ENCODE measurements at regions not wholly inside any gene's neighbourhood (a gene's known extent, or its start where the extent isn't known, plus 50 kb on each side); places are given as distances from the start of the nearest gene placed in this dataset.

DNA sequence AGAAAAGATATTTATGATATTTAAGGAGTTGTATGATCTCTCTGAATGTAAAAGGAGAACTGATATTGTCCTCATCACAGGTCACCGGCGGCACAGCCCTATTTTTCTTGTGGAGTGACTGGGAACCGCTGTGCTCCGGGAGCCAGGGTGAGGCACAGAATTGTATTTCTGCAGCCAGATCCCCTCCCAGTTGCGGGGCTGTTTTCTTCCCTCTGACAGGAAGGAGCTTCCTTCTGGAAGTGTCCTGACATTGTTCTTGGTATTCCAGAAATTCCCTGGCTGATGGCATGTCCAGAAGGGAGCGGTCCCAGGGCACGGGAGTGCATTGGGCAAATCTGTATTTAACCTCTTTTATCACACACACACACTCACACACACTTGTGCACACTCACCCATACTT, 268.6 kb upstream of the FOXF1 start:
- Mint-ChIP-seq H3K27me3 (peaks cover 36% of the 10 kb centered on the region), H3K36me3 (no peaks in the 10 kb centered on the region), H3K27ac (no peak overlapping the region), H3K4me1 (no peaks in the 10 kb centered on the region), H3K4me3 (no peak overlapping the region), H3K9me3 (no peaks in the 10 kb centered on the region)
- DNase-seq = no peak

DNA sequence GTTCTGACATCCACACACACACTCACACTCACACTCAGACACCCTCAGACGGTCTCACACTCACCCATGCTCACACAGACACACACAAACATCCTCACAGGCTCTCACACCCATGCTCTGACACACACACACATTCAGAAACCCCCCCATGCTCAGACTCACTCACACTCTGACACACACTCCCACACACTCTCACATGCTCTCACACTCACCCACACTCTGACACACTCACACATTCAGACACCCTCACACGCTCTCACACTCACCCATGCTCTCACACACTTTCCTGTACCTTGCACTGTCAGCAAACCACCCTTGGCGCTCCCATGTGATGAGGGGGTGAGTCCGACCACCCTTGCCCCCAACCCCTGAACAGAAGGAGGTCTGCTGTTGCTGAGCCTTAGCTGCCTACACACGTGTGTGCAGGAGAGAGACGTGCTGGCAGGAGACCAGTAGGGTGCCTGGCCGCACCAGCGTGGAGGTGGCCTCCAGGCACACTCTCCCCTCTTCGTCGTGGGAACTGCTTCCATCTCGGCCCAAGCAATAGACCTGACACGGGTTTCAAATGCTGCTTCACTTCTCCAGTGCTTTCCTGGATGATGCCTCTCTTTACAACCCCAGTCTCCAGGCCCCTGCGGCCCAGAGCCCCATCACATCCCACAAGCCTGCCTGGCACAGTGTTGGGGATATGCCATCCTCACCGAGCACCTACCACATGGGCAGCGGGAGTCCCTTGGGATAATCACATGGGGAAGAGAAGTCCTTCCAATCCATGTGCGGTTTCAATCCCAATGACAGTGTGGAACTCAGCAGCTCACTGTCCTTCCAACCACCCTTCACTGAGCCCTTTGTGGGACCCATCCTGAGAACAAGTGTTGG, 267.8 kb upstream of the FOXF1 start:
- Mint-ChIP-seq H3K27me3 (peaks cover 36% of the 10 kb centered on the region), H3K9me3 (no peaks in the 10 kb centered on the region), H3K4me1 (no peaks in the 10 kb centered on the region), H3K36me3 (no peaks in the 10 kb centered on the region), H3K27ac (no peak overlapping the region), H3K4me3 (no peak overlapping the region)
- no peak for DNase-seq

DNA sequence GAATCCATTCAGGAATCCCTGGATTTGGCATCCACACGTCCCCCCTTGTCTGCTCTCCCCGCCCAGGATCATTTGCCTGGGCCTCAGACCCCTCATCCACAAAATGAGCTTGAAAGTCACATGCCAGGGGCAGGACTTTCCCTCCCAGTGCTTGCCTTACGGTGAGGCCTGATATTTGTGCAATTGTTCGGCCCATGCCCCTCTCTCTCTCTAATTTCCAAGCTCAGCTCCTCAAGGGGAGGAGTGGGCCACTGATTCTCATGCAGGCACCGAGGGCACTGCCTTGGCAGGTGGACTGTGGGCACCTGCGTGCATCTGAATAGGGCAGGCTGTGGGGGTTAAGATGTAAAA, 267.2 kb upstream of the FOXF1 start:
- H3K9me3 Mint-ChIP-seq = no peaks in the 10 kb centered on the region

DNA sequence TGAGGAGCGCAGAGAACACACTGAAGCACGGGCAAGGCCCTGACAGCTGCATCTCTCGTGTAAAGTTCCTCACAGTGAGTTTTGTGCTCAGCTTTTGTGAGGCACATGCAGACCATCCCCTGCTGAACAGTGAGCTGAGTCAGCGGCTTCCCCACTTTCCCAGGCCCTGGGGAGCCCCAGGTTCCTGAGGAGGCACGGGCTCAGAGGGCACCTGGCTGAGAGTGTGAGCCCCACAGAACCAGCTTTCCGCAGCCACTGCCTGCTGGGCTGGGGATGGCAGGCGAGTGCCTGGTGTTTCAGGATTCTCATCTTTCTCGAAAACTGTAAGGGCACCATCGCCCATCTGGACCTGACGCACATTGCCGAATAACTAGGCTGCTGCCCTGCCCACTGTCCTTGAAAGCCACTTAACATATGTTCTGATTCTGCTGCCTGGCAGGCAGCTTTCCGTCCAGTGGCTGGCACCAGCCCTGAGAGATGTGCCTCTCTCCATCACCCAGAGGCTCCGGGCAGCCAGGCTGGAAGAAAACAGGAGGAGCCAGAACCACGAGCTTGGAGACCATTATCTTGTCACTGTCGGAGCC, 266.7 kb upstream of the FOXF1 start:
- DNase-seq = no peak
- H3K36me3 Mint-ChIP-seq = no peaks in the 10 kb centered on the region
- H3K4me1 Mint-ChIP-seq = no peaks in the 10 kb centered on the region
- peaks cover 36% of the 10 kb centered on the region for H3K27me3 Mint-ChIP-seq
- H3K4me3 Mint-ChIP-seq = no peak overlapping the region
- no peak overlapping the region for H3K27ac Mint-ChIP-seq
- H3K9me3 Mint-ChIP-seq = no peaks in the 10 kb centered on the region

More for the DNA sequence above, 267.2 kb upstream of the FOXF1 start:
- no peaks in the 10 kb centered on the region for H3K36me3 Mint-ChIP-seq
- H3K27ac Mint-ChIP-seq = no peak overlapping the region
- peaks cover 36% of the 10 kb centered on the region for H3K27me3 Mint-ChIP-seq
- no peak overlapping the region for H3K4me3 Mint-ChIP-seq
- no peak for DNase-seq
- no peaks in the 10 kb centered on the region for H3K4me1 Mint-ChIP-seq

DNA sequence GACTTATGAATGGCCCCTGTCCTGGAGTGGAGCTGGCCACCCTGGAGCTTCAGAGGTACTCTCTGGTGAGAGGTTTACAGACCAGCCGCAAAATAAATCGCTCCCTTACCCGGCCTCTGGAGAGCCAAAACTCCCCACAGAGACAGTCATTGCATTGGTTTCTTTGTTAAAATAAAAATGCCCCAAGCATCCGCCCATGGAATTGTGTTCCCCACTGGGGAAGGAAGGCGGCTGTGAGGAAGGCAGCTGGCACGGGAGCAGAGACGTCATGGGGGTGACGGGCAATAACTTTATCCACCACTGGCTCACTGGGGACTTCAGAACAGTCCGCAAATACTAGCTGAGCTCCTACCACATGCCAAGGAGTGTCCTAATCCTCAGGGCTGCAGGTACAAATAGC, 266.2 kb upstream of the FOXF1 start:
- Mint-ChIP-seq H3K4me3 (no peak overlapping the region), H3K4me1 (no peaks in the 10 kb centered on the region), H3K36me3 (no peaks in the 10 kb centered on the region), H3K27ac (no peak overlapping the region), H3K9me3 (no peaks in the 10 kb centered on the region), H3K27me3 (peaks cover 36% of the 10 kb centered on the region)
- DNase-seq = no peak

DNA sequence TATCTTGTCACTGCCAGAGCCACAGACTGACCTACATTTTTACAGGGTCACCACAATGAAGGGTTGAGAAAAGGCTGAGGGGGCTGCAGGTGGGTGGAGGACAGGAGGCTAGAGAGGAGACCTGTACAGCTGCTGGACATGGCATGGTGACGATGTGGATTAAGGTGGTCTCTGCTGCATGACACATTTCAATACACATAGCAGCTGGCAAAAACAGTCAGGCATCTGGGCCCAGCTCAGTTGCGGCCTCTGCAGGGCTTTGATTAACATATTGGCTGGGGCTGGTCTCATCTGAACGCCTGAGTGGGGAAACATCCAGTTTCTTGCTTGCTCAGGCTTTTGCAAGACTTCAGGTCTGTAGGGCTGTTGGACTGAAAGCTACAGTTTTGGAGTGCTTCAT, 265.4 kb upstream of the FOXF1 start:
- no peaks in the 10 kb centered on the region for H3K36me3 Mint-ChIP-seq
- peaks cover 36% of the 10 kb centered on the region for H3K27me3 Mint-ChIP-seq
- H3K4me1 Mint-ChIP-seq = no peaks in the 10 kb centered on the region
- H3K27ac Mint-ChIP-seq = no peak overlapping the region
- no peak for DNase-seq
- H3K4me3 Mint-ChIP-seq = no peak overlapping the region
- H3K9me3 Mint-ChIP-seq = no peaks in the 10 kb centered on the region

DNA sequence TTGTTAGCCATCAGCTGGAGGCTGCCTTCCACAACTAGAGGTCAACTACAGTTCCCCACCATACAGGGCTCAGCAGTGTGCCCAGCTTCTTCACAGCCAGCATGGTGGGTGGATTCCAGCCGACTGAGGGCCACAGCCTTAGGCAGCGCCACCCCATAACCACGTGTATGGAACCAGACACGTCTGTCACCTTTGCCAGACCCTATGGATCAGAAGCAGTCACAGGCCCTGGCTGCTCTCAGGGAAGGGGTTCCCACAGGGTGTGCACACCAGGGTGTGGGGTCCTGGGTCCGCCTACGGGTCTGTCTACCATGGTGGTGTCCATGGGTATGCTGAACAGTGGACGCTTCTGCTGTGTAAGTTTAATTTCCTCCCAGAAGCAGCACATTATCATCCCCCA, 265.0 kb upstream of the FOXF1 start:
- H3K4me1 Mint-ChIP-seq = no peaks in the 10 kb centered on the region
- no peak for DNase-seq
- H3K27me3 Mint-ChIP-seq = peaks cover 32% of the 10 kb centered on the region
- H3K27ac Mint-ChIP-seq = no peak overlapping the region
- H3K9me3 Mint-ChIP-seq = no peaks in the 10 kb centered on the region
- no peaks in the 10 kb centered on the region for H3K36me3 Mint-ChIP-seq
- H3K4me3 Mint-ChIP-seq = no peak overlapping the region

DNA sequence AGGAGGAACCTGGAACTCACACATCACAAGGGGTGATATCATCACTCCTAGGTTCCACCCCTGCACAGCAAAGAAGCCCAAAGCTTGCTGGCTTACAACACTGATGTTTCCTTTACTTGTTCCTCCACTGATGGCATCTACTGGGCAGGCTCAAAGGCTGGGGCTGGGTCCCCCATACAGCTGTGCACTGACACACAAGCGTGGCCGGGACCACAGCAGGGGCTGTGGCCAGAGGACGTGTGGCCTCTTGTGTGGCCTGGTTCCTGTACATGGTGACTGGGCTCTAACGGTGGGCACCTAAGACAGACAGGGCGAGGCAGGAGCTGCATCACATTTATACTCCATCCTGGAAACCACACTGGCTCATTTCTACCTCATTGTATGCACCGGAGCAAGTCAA, 264.4 kb upstream of the FOXF1 start:
- H3K4me3 Mint-ChIP-seq = no peak overlapping the region
- H3K27me3 Mint-ChIP-seq = peaks cover 26% of the 10 kb centered on the region
- no peaks in the 10 kb centered on the region for H3K4me1 Mint-ChIP-seq
- H3K36me3 Mint-ChIP-seq = no peaks in the 10 kb centered on the region
- H3K27ac Mint-ChIP-seq = no peak overlapping the region
- no peaks in the 10 kb centered on the region for H3K9me3 Mint-ChIP-seq
- DNase-seq = no peak

DNA sequence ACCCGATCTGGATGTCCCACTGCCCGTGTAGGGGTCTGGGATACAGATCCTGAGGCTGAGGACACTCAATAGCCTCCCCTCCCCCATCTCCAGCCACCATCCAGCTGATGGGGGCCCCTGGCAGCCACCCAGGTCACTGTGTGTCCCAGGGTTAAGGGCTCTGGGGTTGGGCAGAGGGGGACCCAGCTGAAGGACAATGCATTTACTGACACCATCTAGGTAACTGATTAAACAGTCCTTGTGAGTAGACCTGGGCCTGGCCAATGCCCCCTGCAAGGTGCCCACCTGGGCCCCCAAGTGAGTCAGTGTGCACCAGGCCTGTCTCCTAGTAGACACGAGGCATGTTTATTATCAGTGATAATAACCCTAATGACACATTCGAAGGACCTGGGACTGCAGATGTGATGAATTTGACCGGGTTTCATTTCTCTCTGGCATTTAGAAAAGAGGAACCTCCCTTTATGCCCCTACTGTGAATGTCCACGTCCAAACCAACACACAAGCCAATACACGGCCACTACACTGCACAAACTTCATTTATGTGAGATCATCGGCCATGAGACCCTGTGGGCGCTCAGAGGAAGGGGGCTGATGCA, 261.9 kb upstream of the FOXF1 start:
- no peaks in the 10 kb centered on the region for H3K36me3 Mint-ChIP-seq
- H3K27me3 Mint-ChIP-seq = peaks cover 15% of the 10 kb centered on the region
- no peak overlapping the region for H3K27ac Mint-ChIP-seq
- no peaks in the 10 kb centered on the region for H3K9me3 Mint-ChIP-seq
- no peak overlapping the region for H3K4me3 Mint-ChIP-seq
- no peak for DNase-seq
- no peaks in the 10 kb centered on the region for H3K4me1 Mint-ChIP-seq

DNA sequence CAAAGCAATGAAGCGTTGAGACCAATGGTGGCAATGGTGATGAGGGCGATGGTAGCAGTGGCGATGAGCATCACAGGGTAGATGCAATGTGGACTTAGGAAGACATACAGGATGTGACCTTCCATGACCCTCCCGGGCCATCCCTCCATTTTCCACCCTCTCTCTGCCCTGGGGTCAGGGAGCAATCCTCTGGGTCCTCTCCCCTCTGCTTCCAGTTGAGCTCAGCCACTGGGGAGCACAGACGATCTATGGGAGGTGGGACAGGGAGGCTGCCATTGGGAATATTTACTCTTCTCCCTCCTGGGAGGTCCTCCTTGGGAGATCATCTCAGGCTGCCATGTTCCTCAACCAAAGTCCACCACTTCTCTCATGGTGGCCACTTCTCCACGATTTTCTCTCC, 260.7 kb upstream of the FOXF1 start:
- no peaks in the 10 kb centered on the region for H3K36me3 Mint-ChIP-seq
- DNase-seq = no peak
- peaks cover 8% of the 10 kb centered on the region for H3K27me3 Mint-ChIP-seq
- no peak overlapping the region for H3K4me3 Mint-ChIP-seq
- no peaks in the 10 kb centered on the region for H3K9me3 Mint-ChIP-seq
- no peak overlapping the region for H3K27ac Mint-ChIP-seq
- no peaks in the 10 kb centered on the region for H3K4me1 Mint-ChIP-seq

DNA sequence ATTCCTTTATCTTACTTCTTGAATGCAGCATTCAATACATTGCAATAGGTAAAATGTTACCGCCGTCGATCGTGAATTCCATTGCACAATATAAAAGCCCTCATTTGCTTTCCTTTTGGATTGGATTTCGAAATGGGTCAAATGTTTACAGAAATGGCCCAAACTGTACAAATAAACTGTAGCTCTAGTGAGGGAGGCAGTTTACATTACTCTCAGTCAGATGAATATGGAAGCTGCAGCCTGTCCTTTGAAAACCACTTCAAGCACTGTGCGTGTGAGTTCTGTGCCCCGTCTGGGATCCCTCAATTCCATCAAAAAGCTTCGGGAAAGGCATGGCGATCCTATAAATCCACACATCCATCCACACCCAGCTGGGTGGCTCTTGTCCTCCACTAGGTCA, 258.6 kb upstream of the FOXF1 start:
- no peak overlapping the region for H3K4me3 Mint-ChIP-seq
- no peak overlapping the region for H3K27ac Mint-ChIP-seq
- H3K4me1 Mint-ChIP-seq = no peaks in the 10 kb centered on the region
- peaks cover 8% of the 10 kb centered on the region for H3K27me3 Mint-ChIP-seq
- peaks cover 10% of the 10 kb centered on the region for H3K9me3 Mint-ChIP-seq
- H3K36me3 Mint-ChIP-seq = no peaks in the 10 kb centered on the region
- DNase-seq = no peak

DNA sequence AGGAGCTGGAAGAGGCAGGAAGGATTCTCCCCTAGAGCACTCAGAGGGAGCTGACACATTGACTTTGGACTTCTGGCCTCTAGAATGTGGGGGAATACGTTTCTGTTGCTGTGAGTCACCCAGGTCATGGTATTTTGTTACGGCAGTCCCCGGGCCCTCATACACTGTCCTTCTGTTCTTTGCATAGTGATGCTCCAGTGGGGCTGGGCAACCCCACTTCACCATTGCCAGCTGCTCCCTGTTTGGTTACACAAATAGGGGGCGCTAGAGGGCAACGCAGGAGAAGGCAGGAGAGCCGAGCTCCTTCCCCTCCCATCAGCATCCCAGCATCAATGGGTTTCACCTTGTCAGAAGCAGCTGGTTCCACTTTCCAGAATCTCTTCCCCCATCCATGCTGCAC, 257.7 kb upstream of the FOXF1 start:
- Mint-ChIP-seq H3K4me3 (no peak overlapping the region), H3K9me3 (peaks cover 10% of the 10 kb centered on the region), H3K36me3 (no peaks in the 10 kb centered on the region), H3K4me1 (no peaks in the 10 kb centered on the region), H3K27ac (no peak overlapping the region), H3K27me3 (peaks cover 8% of the 10 kb centered on the region)
- no peak for DNase-seq

DNA sequence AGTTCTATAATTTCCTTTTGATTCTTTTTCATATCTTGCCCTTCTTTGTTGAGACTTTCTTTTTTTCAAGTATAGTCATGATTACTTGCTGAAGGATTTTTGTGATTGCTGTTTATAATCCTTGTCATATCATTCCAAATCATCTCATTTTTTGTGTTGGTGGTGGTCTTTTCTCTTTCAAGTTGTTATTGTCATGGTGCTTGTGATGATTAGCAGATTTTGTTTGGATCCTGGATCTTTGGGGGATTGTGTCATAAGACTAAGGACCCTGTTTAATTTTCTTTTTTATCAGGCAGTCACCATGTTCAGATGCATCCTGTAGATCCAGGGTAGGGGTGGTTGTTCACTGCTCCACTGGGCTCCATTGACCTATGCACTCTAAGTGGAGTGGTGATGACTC, 254.4 kb upstream of the FOXF1 start:
- Mint-ChIP-seq H3K4me1 (no peaks in the 10 kb centered on the region), H3K9me3 (peaks cover 10% of the 10 kb centered on the region), H3K27me3 (peaks cover 17% of the 10 kb centered on the region), H3K4me3 (no peak overlapping the region), H3K36me3 (no peaks in the 10 kb centered on the region), H3K27ac (no peak overlapping the region)
- DNase-seq = no peak

DNA sequence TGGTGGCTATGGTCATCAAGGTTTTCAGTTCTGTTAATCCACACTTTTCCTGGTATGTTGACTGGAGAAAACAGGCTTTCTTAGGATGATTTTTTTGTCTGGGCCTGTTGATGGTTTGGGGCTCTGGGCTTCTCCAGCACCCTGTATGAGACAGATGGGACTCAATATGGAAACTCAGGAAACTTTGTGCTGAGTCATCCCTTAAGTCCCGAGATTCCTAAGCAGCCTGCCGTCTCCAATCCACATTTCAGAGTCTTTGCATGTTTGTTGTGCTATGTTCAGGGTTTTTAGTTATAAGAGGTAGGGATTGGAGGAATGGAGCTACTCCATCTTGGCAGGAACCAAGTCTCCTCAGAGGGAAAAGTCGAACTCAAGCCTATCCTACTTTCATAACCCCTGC, 253.3 kb upstream of the FOXF1 start:
- peaks cover 13% of the 10 kb centered on the region for H3K9me3 Mint-ChIP-seq
- H3K4me3 Mint-ChIP-seq = no peak overlapping the region

DNA sequence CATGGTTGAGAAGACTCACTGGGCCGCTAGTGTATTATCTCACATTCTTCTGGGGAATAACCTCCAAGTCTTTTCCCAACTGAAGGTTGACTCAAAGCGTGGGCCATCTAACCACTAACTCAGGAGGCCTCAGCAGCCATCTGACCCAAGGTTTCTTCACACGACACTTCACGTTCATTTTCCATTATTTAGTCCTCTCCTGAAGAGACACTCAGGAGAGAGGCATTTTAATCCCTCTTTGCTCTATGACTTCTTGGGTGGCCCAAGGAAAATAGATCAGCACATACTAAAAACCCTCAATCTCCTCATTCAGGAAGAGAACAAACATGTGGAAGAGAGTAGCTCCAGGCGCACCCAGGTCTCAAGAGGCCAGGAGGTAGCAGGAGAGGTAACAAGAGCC, 252.8 kb upstream of the FOXF1 start:
- Mint-ChIP-seq H3K36me3 (no peaks in the 10 kb centered on the region), H3K4me1 (no peaks in the 10 kb centered on the region), H3K9me3 (peaks cover 14% of the 10 kb centered on the region), H3K27me3 (peaks cover 22% of the 10 kb centered on the region), H3K4me3 (no peak overlapping the region), H3K27ac (no peak overlapping the region)
- no peak for DNase-seq

More for the DNA sequence above, 253.3 kb upstream of the FOXF1 start:
- no peak overlapping the region for H3K27ac Mint-ChIP-seq
- no peaks in the 10 kb centered on the region for H3K4me1 Mint-ChIP-seq
- DNase-seq = no peak
- no peaks in the 10 kb centered on the region for H3K36me3 Mint-ChIP-seq
- peaks cover 23% of the 10 kb centered on the region for H3K27me3 Mint-ChIP-seq

DNA sequence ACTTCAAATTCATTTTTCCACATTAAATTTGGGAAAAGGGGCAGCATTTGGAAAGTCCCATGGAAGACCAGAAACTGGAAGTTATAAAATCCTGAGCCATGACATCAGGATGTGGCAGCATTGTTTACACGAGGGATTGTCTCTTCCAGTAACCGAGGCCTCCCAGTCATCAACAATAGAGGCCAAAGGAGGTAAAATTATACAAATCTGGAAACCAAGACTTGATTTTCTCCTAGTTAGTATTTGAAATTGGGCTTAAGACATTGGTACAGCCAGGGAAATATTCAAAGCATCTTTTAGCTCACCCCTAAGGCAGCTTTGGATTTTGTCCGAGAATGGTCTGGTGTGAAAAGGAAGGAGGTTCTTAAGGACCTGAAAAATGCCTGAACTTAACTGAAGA, 251.6 kb upstream of the FOXF1 start:
- H3K9me3 Mint-ChIP-seq = peaks cover 14% of the 10 kb centered on the region
- H3K4me1 Mint-ChIP-seq = no peaks in the 10 kb centered on the region
- peaks cover 16% of the 10 kb centered on the region for H3K27me3 Mint-ChIP-seq
- H3K36me3 Mint-ChIP-seq = no peaks in the 10 kb centered on the region
- H3K4me3 Mint-ChIP-seq = no peak overlapping the region
- DNase-seq = no peak
- no peak overlapping the region for H3K27ac Mint-ChIP-seq
